Peyer's patch (tissue), 4 donors: ENCODE measurements at regions not wholly inside any gene's neighbourhood (a gene's known extent, or its start where the extent isn't known, plus 50 kb on each side); places are given as distances from the start of the nearest gene placed in this dataset.
"Not testable (repeated sequence)": the region's sequence is repeated elsewhere in the genome, so short reads cannot be mapped to it uniquely, and the experiment has no call there.

Source experiments
- DNase-seq, 3 donors: peaks; one replicate each; pipeline ENCODE4 v3.0.0-alpha.2; 2017 to 2019
- H3K27ac ChIP-seq, 4 donors: fragments of 200-600 bp; sonication (generic); one replicate each; pipeline ENCODE4 v1.5.1; 2016 to 2019
- H3K27me3 ChIP-seq, 2 donors: fragments of 200-600 bp; sonication (generic); one replicate each; pipeline ENCODE4 v1.5.1; 2019
- H3K36me3 ChIP-seq, 3 donors: fragments of 200-600 bp; sonication (generic); one replicate each; pipeline ENCODE4 v1.5.1; 2016 to 2019
- H3K4me1 ChIP-seq, 4 donors: fragments of 200-600 bp; sonication (generic); one replicate each; pipeline ENCODE4 v1.5.1; 2016 to 2019
- H3K4me3 ChIP-seq, 4 donors: fragments of 200-600 bp; sonication (generic); 1 replicate in 3 of 4; 2 replicates in 1 of 4; pipeline ENCODE4 v1.5.1; 2016 to 2019; ENCODE audit warnings: mild to moderate bottlenecking in 1 of 4
- H3K9me3 ChIP-seq, 4 donors: fragments of 200-600 bp; sonication (generic); one replicate each; pipeline ENCODE4 v1.5.1; 2016 to 2019; ENCODE audit warnings: mild to moderate bottlenecking in 1 of 4
- CTCF ChIP-seq, 6 experiments: fragments of 450-650 bp in 4 of 6; fragments of 200-600 bp in 2 of 6; sonication (generic) in 1 of 6; IDR thresholded peaks; one replicate each; pipeline ENCODE4 v1.5.1; 2017 to 2019; ENCODE audit warnings: antibody characterized with exemption in 6 of 6, mild to moderate bottlenecking in 3 of 6, moderate library complexity in 1 of 6
- POLR2A ChIP-seq, 2 donors: fragments of 450-650 bp; IDR thresholded peaks; one replicate each; pipeline ENCODE4 v1.5.1; 2017; ENCODE audit warnings: antibody characterized with exemption in 2 of 2, mild to moderate bottlenecking in 2 of 2, moderate library complexity in 2 of 2

GRCh38 chr22:35175392-35175791 is 81.9 kb upstream of the HMGXB4 start:
- Histone ChIP-seq H3K27ac (no peak overlapping the region), H3K36me3 (no peaks in the 10 kb centered on the region), H3K27me3 (no peaks in the 10 kb centered on the region), H3K4me1 (no peaks in the 10 kb centered on the region), H3K9me3 (no peaks in the 10 kb centered on the region), H3K4me3 (no peak overlapping the region)
- no peak for DNase-seq
- TF ChIP-seq POLR2A (IDR thresholded peaks at IDR 0.05) (no peak), CTCF (IDR thresholded peaks at IDR 0.05) (no peak)

GRCh38 chr22:35177811-35178210 is 79.5 kb upstream of the HMGXB4 start:
- no peaks in the 10 kb centered on the region for H3K4me1 ChIP-seq
- H3K27ac ChIP-seq, result no peak overlapping the region
- no peaks in the 10 kb centered on the region for H3K36me3 ChIP-seq
- H3K9me3 ChIP-seq, result no peaks in the 10 kb centered on the region
- TF ChIP-seq POLR2A (IDR thresholded peaks at IDR 0.05), result no peak
- TF ChIP-seq CTCF (IDR thresholded peaks at IDR 0.05), result no peak
- no peak overlapping the region for H3K4me3 ChIP-seq
- no peak for DNase-seq
- no peaks in the 10 kb centered on the region for H3K27me3 ChIP-seq

GRCh38 chr22:35178446-35178845 is 78.8 kb upstream of the HMGXB4 start:
- H3K4me3 ChIP-seq, result no peak overlapping the region
- TF ChIP-seq POLR2A (IDR thresholded peaks at IDR 0.05), result no peak
- TF ChIP-seq CTCF (IDR thresholded peaks at IDR 0.05), result no peak
- no peak overlapping the region for H3K27ac ChIP-seq
- DNase-seq, result no peak
- no peaks in the 10 kb centered on the region for H3K27me3 ChIP-seq
- H3K9me3 ChIP-seq, result no peaks in the 10 kb centered on the region
- no peaks in the 10 kb centered on the region for H3K4me1 ChIP-seq
- H3K36me3 ChIP-seq, result no peaks in the 10 kb centered on the region

- peaks cover 0 to 2% (median 1%) of the 10 kb centered on the region in 4 donors for H3K9me3 ChIP-seq
- no peak for DNase-seq
- no peaks in the 10 kb centered on the region for H3K27me3 ChIP-seq
- H3K4me1 ChIP-seq, result no peaks in the 10 kb centered on the region
- no peaks in the 10 kb centered on the region for H3K36me3 ChIP-seq
- no peak overlapping the region for H3K4me3 ChIP-seq
- H3K27ac ChIP-seq, result no peak overlapping the region
- TF ChIP-seq CTCF (IDR thresholded peaks at IDR 0.05), result no peak
- TF ChIP-seq POLR2A (IDR thresholded peaks at IDR 0.05), result no peak
These were observed 73.4 kb upstream of the HMGXB4 start for GRCh38 chr22:35183917-35184316.

- H3K4me3 ChIP-seq, result no peak overlapping the region
- H3K4me1 ChIP-seq, result no peaks in the 10 kb centered on the region
- no peaks in the 10 kb centered on the region for H3K27me3 ChIP-seq
- no peak for DNase-seq
- H3K36me3 ChIP-seq, result no peaks in the 10 kb centered on the region
- no peak overlapping the region for H3K27ac ChIP-seq
- TF ChIP-seq CTCF (IDR thresholded peaks at IDR 0.05) (no peak), POLR2A (IDR thresholded peaks at IDR 0.05) (no peak)
- H3K9me3 ChIP-seq, result peaks cover 0 to 9% (median 4%) of the 10 kb centered on the region in 4 donors
These were observed 70.8 kb upstream of the HMGXB4 start for GRCh38 chr22:35186492-35186891.

GRCh38 chr22:35188930-35189329 is 68.4 kb upstream of the HMGXB4 start:
- H3K36me3 ChIP-seq, H3K4me3 ChIP-seq, H3K27me3 ChIP-seq, DNase-seq, H3K4me1 ChIP-seq, H3K9me3 ChIP-seq, H3K27ac ChIP-seq: not testable (repeated sequence)
